Keratinocyte (primary cell): ENCODE measurements at regions not wholly inside any gene's neighbourhood (a gene's known extent, or its start where the extent isn't known, plus 50 kb on each side); places are given as distances from the start of the nearest gene placed in this dataset.

Source experiments
- EZH2 ChIP-seq: IDR thresholded peaks from one replicate; pipeline ENCODE4 v1.6.1; 2012; ENCODE audit warnings: inconsistent platforms, mild to moderate bottlenecking, low read length, moderate library complexity
- TF ChIP-seq, protein P1 (sequence below), 3 experiments: IDR thresholded peaks in 1 of 3; conservative IDR thresholded peaks in 1 of 3; optimal IDR thresholded peaks in 1 of 3; 2 replicates in 2 of 3; 3 replicates in 1 of 3; pipeline versions ENCODE3 to v1.5.1; 2011; ENCODE audit warnings: low read length in 3 of 3, mild to moderate bottlenecking in 3 of 3, moderate library complexity in 2 of 3, control low read depth in 1 of 3, inconsistent platforms in 1 of 3; ENCODE audit not compliant: insufficient read depth in 2 of 3; ENCODE audit errors: extremely low read depth in 1 of 3

DNA sequence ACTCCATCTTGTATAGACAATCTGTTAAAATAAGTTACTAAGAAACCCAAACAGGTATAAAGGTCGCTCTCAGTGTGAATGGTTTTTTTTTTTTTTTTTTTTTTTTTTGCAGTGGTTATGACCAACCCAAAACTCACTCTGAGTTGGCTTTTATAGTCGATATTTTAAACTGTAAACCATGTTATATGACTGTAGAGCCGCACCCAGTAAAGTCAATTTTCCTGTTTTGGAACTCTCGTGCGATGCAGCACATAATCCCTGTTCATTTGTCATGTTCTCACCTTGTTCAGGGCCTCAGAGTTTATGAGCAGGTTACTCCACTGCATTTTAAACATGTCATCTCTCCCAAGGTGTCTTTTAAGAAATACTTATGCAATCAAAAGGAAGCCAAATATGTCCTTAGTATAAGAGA lies 112.5 kb downstream of the KLF5 start:
- TF ChIP-seq, protein P1, sequence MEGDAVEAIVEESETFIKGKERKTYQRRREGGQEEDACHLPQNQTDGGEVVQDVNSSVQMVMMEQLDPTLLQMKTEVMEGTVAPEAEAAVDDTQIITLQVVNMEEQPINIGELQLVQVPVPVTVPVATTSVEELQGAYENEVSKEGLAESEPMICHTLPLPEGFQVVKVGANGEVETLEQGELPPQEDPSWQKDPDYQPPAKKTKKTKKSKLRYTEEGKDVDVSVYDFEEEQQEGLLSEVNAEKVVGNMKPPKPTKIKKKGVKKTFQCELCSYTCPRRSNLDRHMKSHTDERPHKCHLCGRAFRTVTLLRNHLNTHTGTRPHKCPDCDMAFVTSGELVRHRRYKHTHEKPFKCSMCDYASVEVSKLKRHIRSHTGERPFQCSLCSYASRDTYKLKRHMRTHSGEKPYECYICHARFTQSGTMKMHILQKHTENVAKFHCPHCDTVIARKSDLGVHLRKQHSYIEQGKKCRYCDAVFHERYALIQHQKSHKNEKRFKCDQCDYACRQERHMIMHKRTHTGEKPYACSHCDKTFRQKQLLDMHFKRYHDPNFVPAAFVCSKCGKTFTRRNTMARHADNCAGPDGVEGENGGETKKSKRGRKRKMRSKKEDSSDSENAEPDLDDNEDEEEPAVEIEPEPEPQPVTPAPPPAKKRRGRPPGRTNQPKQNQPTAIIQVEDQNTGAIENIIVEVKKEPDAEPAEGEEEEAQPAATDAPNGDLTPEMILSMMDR (optimal IDR thresholded peaks at IDR 0.05 in 1 of 3, IDR thresholded peaks at IDR 0.05 in 1 of 3, conservative IDR thresholded peaks at IDR 0.05 in 1 of 3; ENCODE audit: extremely low read depth in 1 of 3, insufficient read depth in 2 of 3, low read length in 3 of 3): no peak
- TF ChIP-seq EZH2: no peak
